ENCODE measurements at regions not wholly inside any gene's neighbourhood (a gene's known extent, or its start where the extent isn't known, plus 50 kb on each side); places are given as distances from the start of the nearest gene placed in this dataset.

DNA sequence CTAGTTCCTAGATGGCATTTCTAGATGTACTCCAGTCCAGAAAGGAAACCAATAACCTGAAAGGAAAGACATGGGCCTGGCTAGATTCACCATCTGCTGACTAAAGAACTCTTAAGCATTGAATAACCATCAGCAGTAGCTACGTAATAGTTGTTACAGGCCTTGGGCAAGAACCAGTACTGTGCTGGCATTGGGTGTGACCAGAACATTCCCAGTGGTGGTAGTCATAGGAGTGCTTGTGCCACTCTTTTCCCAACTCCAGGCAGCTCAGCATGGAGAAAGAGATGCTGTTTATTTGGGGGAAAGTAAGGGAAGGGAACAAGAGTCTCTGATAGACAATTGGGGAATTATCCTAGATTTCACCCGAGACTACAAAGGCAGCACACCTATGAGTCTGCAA, 333.3 kb downstream of the SLC16A7 start:
- TF ChIP-seq, protein P1, sequence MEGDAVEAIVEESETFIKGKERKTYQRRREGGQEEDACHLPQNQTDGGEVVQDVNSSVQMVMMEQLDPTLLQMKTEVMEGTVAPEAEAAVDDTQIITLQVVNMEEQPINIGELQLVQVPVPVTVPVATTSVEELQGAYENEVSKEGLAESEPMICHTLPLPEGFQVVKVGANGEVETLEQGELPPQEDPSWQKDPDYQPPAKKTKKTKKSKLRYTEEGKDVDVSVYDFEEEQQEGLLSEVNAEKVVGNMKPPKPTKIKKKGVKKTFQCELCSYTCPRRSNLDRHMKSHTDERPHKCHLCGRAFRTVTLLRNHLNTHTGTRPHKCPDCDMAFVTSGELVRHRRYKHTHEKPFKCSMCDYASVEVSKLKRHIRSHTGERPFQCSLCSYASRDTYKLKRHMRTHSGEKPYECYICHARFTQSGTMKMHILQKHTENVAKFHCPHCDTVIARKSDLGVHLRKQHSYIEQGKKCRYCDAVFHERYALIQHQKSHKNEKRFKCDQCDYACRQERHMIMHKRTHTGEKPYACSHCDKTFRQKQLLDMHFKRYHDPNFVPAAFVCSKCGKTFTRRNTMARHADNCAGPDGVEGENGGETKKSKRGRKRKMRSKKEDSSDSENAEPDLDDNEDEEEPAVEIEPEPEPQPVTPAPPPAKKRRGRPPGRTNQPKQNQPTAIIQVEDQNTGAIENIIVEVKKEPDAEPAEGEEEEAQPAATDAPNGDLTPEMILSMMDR (IDR thresholded peaks at IDR 0.05): no peak
- TF ChIP-seq EP300 (IDR thresholded peaks at IDR 0.05) (no peak), POLR2A (IDR thresholded peaks at IDR 0.05) (no peak)
